Endothelial cell of umbilical vein (primary cell): ENCODE measurements at regions not wholly inside any gene's neighbourhood (a gene's known extent, or its start where the extent isn't known, plus 50 kb on each side); places are given as distances from the start of the nearest gene placed in this dataset.

Experiments used
- BruUV-seq: library from RNA; stranded (reverse); fragments of 400-500 nt; replicated peaks from 2 replicates; lab custom pipeline; 2021; lab: Mats Ljungman, UMichigan
- CTCF ChIA-PET: fragments of 300-600, 350-600 bp; sonication (Branson Sonifier 250); formaldehyde crosslinking; loops from one replicate; lab custom pipeline; 2021; ENCODE audit warnings: antibody characterized with exemption, inconsistent platforms; lab: Charles Lee
- POLR2A ChIA-PET: fragments of 300-600, 350-600 bp; sonication (Branson Sonifier 250); formaldehyde crosslinking; loops from one replicate; lab custom pipeline; 2021; ENCODE audit warnings: antibody characterized with exemption, inconsistent platforms; lab: Charles Lee
- DNase-seq: peaks from one replicate; pipeline ENCODE4 v3.0.0-alpha.2; 2011; ENCODE audit warnings: low read depth, low spot score
- FAIRE-seq: peaks from 2 replicates; lab custom pipeline; 2011; peaks lifted over from hg19 to GRCh38; lab: Jason Lieb, UNC
- H2AFZ ChIP-seq: 2 replicates; pipeline ENCODE4 v1.6.0; 2012; ENCODE audit warnings: low read depth, low read length, control low read depth, inconsistent platforms
- H3K27ac ChIP-seq: 2 replicates; pipeline ENCODE4 v1.5.1; 2011; ENCODE audit warnings: low read depth, mild to moderate bottlenecking, control low read depth, low read length, moderate library complexity; ENCODE audit not compliant: insufficient read depth
- H3K27me3 ChIP-seq, 2 experiments: 2 replicates each; pipeline versions ENCODE4 v1.6.0 to v1.6.1; 2011; ENCODE audit warnings: low read length in 2 of 2, mixed read lengths in 1 of 2; ENCODE audit not compliant: control insufficient read depth in 2 of 2, insufficient read depth in 2 of 2
- H3K36me3 ChIP-seq, 2 experiments: 2 replicates in 1 of 2; 3 replicates in 1 of 2; pipeline ENCODE4 v1.5.1; 2011; ENCODE audit warnings: low read length in 2 of 2, mild to moderate bottlenecking in 1 of 2, moderate library complexity in 1 of 2; ENCODE audit not compliant: control insufficient read depth in 2 of 2, insufficient read depth in 2 of 2; ENCODE audit errors: extremely low read depth in 1 of 2
- H3K4me1 ChIP-seq: 3 replicates; pipeline ENCODE4 v1.5.1; 2011; ENCODE audit warnings: mild to moderate bottlenecking, low read length; ENCODE audit not compliant: control insufficient read depth, insufficient read depth; ENCODE audit errors: extremely low read depth
- H3K4me2 ChIP-seq: 2 replicates; pipeline ENCODE4 v1.6.1; 2011; ENCODE audit warnings: low read length, control low read depth, mixed read lengths; ENCODE audit not compliant: insufficient read depth
- H3K4me3 ChIP-seq, 3 experiments: fragments of 200-600 bp in 1 of 3; sonication (generic), shearing (Covaris generic) in 1 of 3; replicated peaks in 1 of 3; 2 replicates each; pipeline ENCODE4 v1.5.1; 2011 to 2016; ENCODE audit warnings: control low read depth in 3 of 3, low read length in 3 of 3, mild to moderate bottlenecking in 2 of 3, inconsistent platforms in 1 of 3, low read depth in 1 of 3, moderate library complexity in 1 of 3; ENCODE audit not compliant: insufficient read depth in 1 of 3
- H3K79me2 ChIP-seq: 2 replicates; pipeline ENCODE4 v1.6.0; 2012; ENCODE audit warnings: low read length, inconsistent platforms; ENCODE audit not compliant: control insufficient read depth, insufficient read depth
- H3K9ac ChIP-seq: replicated peaks from 2 replicates; pipeline ENCODE3; 2011; ENCODE audit warnings: low read length, control low read depth; ENCODE audit not compliant: insufficient read depth; ENCODE audit errors: extremely low read depth
- H3K9me1 ChIP-seq: replicated peaks from 3 replicates; pipeline ENCODE4 v1.6.0; 2011; ENCODE audit warnings: mild to moderate bottlenecking, low read length; ENCODE audit not compliant: control insufficient read depth, insufficient read depth; ENCODE audit errors: extremely low read depth
- H3K9me3 ChIP-seq: replicated peaks from 2 replicates; pipeline ENCODE4 v1.5.1; 2012; ENCODE audit warnings: low read length, inconsistent platforms; ENCODE audit not compliant: control insufficient read depth, insufficient read depth
- H4K20me1 ChIP-seq: replicated peaks from 2 replicates; pipeline ENCODE3; 2011; ENCODE audit warnings: mild to moderate bottlenecking, low read length; ENCODE audit not compliant: control insufficient read depth, insufficient read depth; ENCODE audit errors: extremely low read depth
- CTCF ChIP-seq, 2 donors: IDR thresholded peaks; 1 replicate in 1 of 2; 2 replicates in 1 of 2; pipeline ENCODE4 v1.5.1; 2011; ENCODE audit warnings: low read length in 2 of 2, mild to moderate bottlenecking in 2 of 2, moderate library complexity in 2 of 2, control low read depth in 1 of 2, inconsistent platforms in 1 of 2, low read depth in 1 of 2; ENCODE audit not compliant: insufficient read depth in 1 of 2; ENCODE audit errors: extremely low read depth in 1 of 2
- EZH2 ChIP-seq: IDR thresholded peaks from 2 replicates; pipeline ENCODE4 v1.6.1; 2012; ENCODE audit warnings: borderline replicate concordance, low read depth, mild to moderate bottlenecking, moderate library complexity, low read length, inconsistent platforms; ENCODE audit not compliant: severe bottlenecking
- FOS ChIP-seq: IDR thresholded peaks from 2 replicates; pipeline ENCODE4 v1.6.1; 2011; ENCODE audit warnings: mild to moderate bottlenecking, low read length, moderate library complexity, borderline replicate concordance; ENCODE audit not compliant: insufficient read depth
- JUN ChIP-seq: IDR thresholded peaks from 2 replicates; pipeline ENCODE4 v1.6.1; 2011; ENCODE audit warnings: borderline replicate concordance, low read depth; ENCODE audit not compliant: insufficient read length, insufficient read depth
- MAX ChIP-seq: IDR thresholded peaks from 2 replicates; pipeline ENCODE4 v1.6.1; 2011; ENCODE audit not compliant: insufficient read depth, insufficient read length
- MYC ChIP-seq: IDR thresholded peaks from one replicate; pipeline ENCODE4 v1.6.1; 2011; ENCODE audit warnings: mild to moderate bottlenecking, low read depth, low read length
- POLR2A ChIP-seq: IDR thresholded peaks from 2 replicates; pipeline ENCODE4 v1.6.1; 2012; ENCODE audit warnings: low read depth, mild to moderate bottlenecking, control low read depth, low read length
- POLR2AphosphoS5 ChIP-seq: IDR thresholded peaks from 2 replicates; pipeline ENCODE4 v1.6.1; 2012; ENCODE audit warnings: low read depth, mild to moderate bottlenecking, control low read depth, low read length, moderate library complexity; ENCODE audit not compliant: insufficient read depth
- dilution Hi-C: fragments of 300-500 bp; cut with MboI; formaldehyde crosslinking; loops from one replicate; pipeline ENCODE4 v1.15.0; 2019; ENCODE audit warnings: low sequenced_read_pairs; ENCODE audit not compliant: extremely low pct_ligation_motif_present
- intact Hi-C: fragments of 100-400 bp; cut with micrococcal nuclease; formaldehyde crosslinking; loops from one replicate; pipeline ENCODE4 v1.10.0; 2022

GRCh38 chr4:121484633-121485032 is 103.8 kb upstream of the QRFPR start:
- Histone ChIP-seq H3K4me1 (no peaks in the 10 kb centered on the region), H4K20me1 (no peaks in the 10 kb centered on the region), H3K9me3 (no peaks in the 10 kb centered on the region), H3K4me2 (no peak overlapping the region), H3K9ac (no peak overlapping the region), H3K36me3 (no peaks in the 10 kb centered on the region), H3K4me3 (no peak overlapping the region), H3K79me2 (no peaks in the 10 kb centered on the region), H3K27me3 (peaks cover 0 to 17% of the 10 kb centered on the region in 2 experiments), H3K9me1 (no peaks in the 10 kb centered on the region), H3K27ac (no peak overlapping the region), H2AFZ (no peak overlapping the region)
- ChIA-PET POLR2A (interaction anchor here (0.6 kb wide), 1 partner anchor 22 kb away, joined by 3 read pairs; no protein-coding TSS in a partner anchor), CTCF (interaction anchor here (0.8 to 3.9 kb wide), 16 partner anchors 10 to 280 kb away, joined by 3 to 77 read pairs (median 6); partner anchors contain the start of gene SMIM43)
- peak; percentile 47 for DNase-seq
- intact Hi-C loops (loop anchor here (1.0 kb wide), 3 partner anchors 172 to 252 kb away; no protein-coding TSS in a partner anchor), dilution Hi-C loops (loop anchor here (25.0 kb wide), 1 partner anchor 253 kb away; no protein-coding TSS in a partner anchor)
- peak; percentile 78 for FAIRE-seq
- BruUV-seq = no TSS peak
- no peak for TF ChIP-seq POLR2A
- TF ChIP-seq FOS = no peak
- no peak for TF ChIP-seq MAX
- no peak for TF ChIP-seq JUN
- TF ChIP-seq CTCF (IDR thresholded peaks at IDR 0.05; ENCODE audit: extremely low read depth in 1 of 2, insufficient read depth in 1 of 2, low read depth in 1 of 2, low read length in 2 of 2) = peak; percentile 68 to 78
- TF ChIP-seq POLR2AphosphoS5 = no peak
- TF ChIP-seq MYC = no peak
- no peak for TF ChIP-seq EZH2
